GM23338 (cell line): ENCODE measurements at regions not wholly inside any gene's neighbourhood (a gene's known extent, or its start where the extent isn't known, plus 50 kb on each side); places are given as distances from the start of the nearest gene placed in this dataset.

ENCODE experiments used
- ATAC-seq: fragments of 200-7000 bp; cut with Tn5 transposase; 3 replicates; pipeline ENCODE4 v1.9.1; 2020
- DNase-seq: peaks from one replicate; pipeline ENCODE4 v3.0.0-alpha.2; 2015; ENCODE audit warnings: low spot score
- H2AFZ ChIP-seq: fragments of 200-600 bp; sonication (generic); 2 replicates; pipeline ENCODE4 v1.8.0; 2016; ENCODE audit warnings: antibody characterized with exemption, mild to moderate bottlenecking, moderate library complexity
- H3F3A ChIP-seq: fragments of 200-600 bp; sonication (generic); replicated peaks from 2 replicates; pipeline ENCODE4 v1.8.0; 2017; ENCODE audit warnings: antibody characterized with exemption, mixed run types, low read depth
- H3K27ac ChIP-seq: fragments of 200-600 bp; sonication (generic); 2 replicates; pipeline ENCODE4 v1.6.1; 2016; ENCODE audit warnings: low read depth
- H3K27me3 ChIP-seq: fragments of 200-600 bp; sonication (generic); 2 replicates; pipeline ENCODE4 v1.8.0; 2016; ENCODE audit warnings: mild to moderate bottlenecking, mixed run types, moderate library complexity; ENCODE audit not compliant: insufficient read depth
- H3K36me3 ChIP-seq: fragments of 200-600 bp; sonication (generic); 2 replicates; pipeline ENCODE4 v1.8.0; 2016; ENCODE audit warnings: mild to moderate bottlenecking; ENCODE audit not compliant: insufficient read depth
- H3K4me1 ChIP-seq: fragments of 200-600 bp; sonication (generic); 2 replicates; pipeline ENCODE4 v1.8.0; 2016; ENCODE audit warnings: mild to moderate bottlenecking, moderate library complexity; ENCODE audit not compliant: insufficient read depth
- H3K4me2 ChIP-seq: fragments of 200-600 bp; sonication (generic); 2 replicates; pipeline ENCODE4 v1.7.1; 2017; ENCODE audit warnings: mixed run types
- H3K4me3 ChIP-seq: fragments of 200-600 bp; sonication (generic); 2 replicates; pipeline ENCODE4 v1.6.1; 2016; ENCODE audit warnings: mixed run types
- H3K79me2 ChIP-seq: fragments of 200-600 bp; sonication (generic); replicated peaks from 2 replicates; pipeline ENCODE4 v1.8.0; 2017; ENCODE audit warnings: mild to moderate bottlenecking; ENCODE audit not compliant: insufficient read depth
- H3K9me2 ChIP-seq: fragments of 200-600 bp; sonication (generic); 2 replicates; pipeline ENCODE4 v1.8.0; 2017; ENCODE audit not compliant: insufficient read depth
- H4K20me1 ChIP-seq: fragments of 200-600 bp; sonication (generic); replicated peaks from 2 replicates; pipeline ENCODE4 v1.8.0; 2017; ENCODE audit warnings: mild to moderate bottlenecking; ENCODE audit not compliant: insufficient read depth
- H3K27ac Mint-ChIP-seq: 2 replicates; pipeline ENCODE4 v1.8.0; 2020; ENCODE audit warnings: inconsistent platforms, mild to moderate bottlenecking, moderate library complexity, mixed read lengths
- H3K27me3 Mint-ChIP-seq: 3 replicates; pipeline ENCODE4 v1.8.0; 2022; ENCODE audit warnings: low read depth, mild to moderate bottlenecking, moderate library complexity, mixed read lengths, inconsistent platforms; ENCODE audit not compliant: insufficient read depth, poor library complexity
- H3K36me3 Mint-ChIP-seq: 3 replicates; pipeline ENCODE4 v1.8.0; 2021; ENCODE audit warnings: low read depth, mild to moderate bottlenecking, inconsistent platforms, moderate library complexity, mixed read lengths
- H3K4me1 Mint-ChIP-seq: 3 replicates; pipeline ENCODE4 v1.8.0; 2020; ENCODE audit warnings: mild to moderate bottlenecking, inconsistent platforms, mixed read lengths
- H3K4me3 Mint-ChIP-seq: 3 replicates; pipeline ENCODE4 v1.8.0; 2021; ENCODE audit warnings: moderate library complexity, mild to moderate bottlenecking, inconsistent platforms, mixed read lengths
- H3K9me3 Mint-ChIP-seq: 3 replicates; pipeline ENCODE4 v1.8.0; 2020; ENCODE audit warnings: moderate library complexity, mild to moderate bottlenecking, inconsistent platforms, mixed read lengths
- CREB1 ChIP-seq: fragments of 250-450 bp; sonication (Bioruptor Pico); IDR thresholded peaks from 2 replicates; pipeline ENCODE4 v1.5.0; 2020; ENCODE audit warnings: low read depth, mild to moderate bottlenecking, moderate library complexity
- CTCF ChIP-seq, 2 experiments: fragments of 200-600 bp in 1 of 2; sonication (generic) in 1 of 2; conservative IDR thresholded peaks; 2 replicates each; pipeline versions ENCODE4 v1.5.1 to v1.6.1; 2016 to 2017; ENCODE audit warnings: antibody characterized with exemption in 2 of 2, low read depth in 2 of 2, mild to moderate bottlenecking in 2 of 2, moderate library complexity in 1 of 2
- EZH2phosphoT487 ChIP-seq: fragments of 200-600 bp; sonication (generic); IDR thresholded peaks from one replicate; pipeline ENCODE4 v1.8.1; 2018; ENCODE audit warnings: antibody characterized with exemption; ENCODE audit not compliant: unreplicated experiment
- NANOG ChIP-seq: IDR thresholded peaks from 2 replicates; pipeline ENCODE4 v1.6.1; 2016; ENCODE audit warnings: antibody characterized with exemption, borderline replicate concordance
- POLR2AphosphoS5 ChIP-seq: IDR thresholded peaks from 2 replicates; pipeline ENCODE4 v1.6.1; 2016; ENCODE audit warnings: antibody characterized with exemption, low read depth
- REST ChIP-seq: IDR thresholded peaks from one replicate; pipeline ENCODE4 v1.6.1; 2018; ENCODE audit warnings: antibody characterized with exemption; ENCODE audit not compliant: unreplicated experiment
- STAT1 ChIP-seq: IDR thresholded peaks from one replicate; pipeline ENCODE4 v1.6.1; 2016; ENCODE audit warnings: antibody characterized with exemption; ENCODE audit not compliant: unreplicated experiment
- ZNF114 ChIP-seq: fragments of 250-450 bp; sonication (Bioruptor Pico); IDR thresholded peaks from 2 replicates; pipeline ENCODE4 v1.5.0; 2020; ENCODE audit warnings: mild to moderate bottlenecking, moderate library complexity
- ZNF331 ChIP-seq: fragments of 250-450 bp; sonication (Bioruptor Pico); IDR thresholded peaks from 2 replicates; pipeline ENCODE4 v1.5.0; 2020; ENCODE audit warnings: low read depth, mild to moderate bottlenecking, moderate library complexity
- TF ChIP-seq, protein P1 (sequence below): IDR thresholded peaks from 2 replicates; pipeline ENCODE4 v1.6.1; 2016; ENCODE audit warnings: antibody characterized with exemption

- TF ChIP-seq CTCF (conservative IDR thresholded peaks at IDR 0.05; ENCODE audit: low read depth in 2 of 2) (no peak), ZNF331 (CRISPR knock-in tag) (no peak), NANOG (no peak), STAT1 (no peak), CREB1 (CRISPR knock-in tag) (no peak), ZNF114 (CRISPR knock-in tag) (no peak), REST (no peak), POLR2AphosphoS5 (no peak), EZH2phosphoT487 (no peak)
- TF ChIP-seq, protein P1, sequence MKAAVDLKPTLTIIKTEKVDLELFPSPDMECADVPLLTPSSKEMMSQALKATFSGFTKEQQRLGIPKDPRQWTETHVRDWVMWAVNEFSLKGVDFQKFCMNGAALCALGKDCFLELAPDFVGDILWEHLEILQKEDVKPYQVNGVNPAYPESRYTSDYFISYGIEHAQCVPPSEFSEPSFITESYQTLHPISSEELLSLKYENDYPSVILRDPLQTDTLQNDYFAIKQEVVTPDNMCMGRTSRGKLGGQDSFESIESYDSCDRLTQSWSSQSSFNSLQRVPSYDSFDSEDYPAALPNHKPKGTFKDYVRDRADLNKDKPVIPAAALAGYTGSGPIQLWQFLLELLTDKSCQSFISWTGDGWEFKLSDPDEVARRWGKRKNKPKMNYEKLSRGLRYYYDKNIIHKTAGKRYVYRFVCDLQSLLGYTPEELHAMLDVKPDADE: no peak
Observed at GRCh38 chr22:27462190-27462589, 339.4 kb downstream of the MN1 start (continued).

- peaks cover 6% of the 10 kb centered on the region for H3K27me3 Mint-ChIP-seq
- no peak overlapping the region for H3K4me3 Mint-ChIP-seq
- no peaks in the 10 kb centered on the region for H3K79me2 ChIP-seq
- H3K4me1 ChIP-seq: peaks cover 10% of the 10 kb centered on the region
- TF ChIP-seq, protein P1: no peak
- TF ChIP-seq ZNF331 (CRISPR knock-in tag) (no peak), ZNF114 (CRISPR knock-in tag) (no peak)
- no peaks in the 10 kb centered on the region for H3K9me2 ChIP-seq
- H3K36me3 ChIP-seq: no peaks in the 10 kb centered on the region
- 0 out of 2 replicates have a peak, but pooled peaks cover 3% of the 10 kb centered on the region for H3F3A ChIP-seq
- no peak for DNase-seq
- H3K27me3 ChIP-seq: no peaks in the 10 kb centered on the region
- H2AFZ ChIP-seq: peak overlapping the region; percentile 81; the same call in 1 of the 2 replicates
- no peaks in the 10 kb centered on the region for H4K20me1 ChIP-seq
- H3K4me3 ChIP-seq: no peak overlapping the region
- H3K4me2 ChIP-seq: no peak overlapping the region
- no peak overlapping the region for H3K27ac Mint-ChIP-seq
- ATAC-seq: no peak
- H3K36me3 Mint-ChIP-seq: no peaks in the 10 kb centered on the region
- H3K9me3 Mint-ChIP-seq: no peaks in the 10 kb centered on the region; the same call in 2 of the 3 replicates
- no peak overlapping the region for H3K27ac ChIP-seq
- peaks cover 26% of the 10 kb centered on the region for H3K4me1 Mint-ChIP-seq
Observed at GRCh38 chr22:27463121-27463660, 338.4 kb downstream of the MN1 start.
